ENCODE measurements at regions not wholly inside any gene's neighbourhood (a gene's known extent, or its start where the extent isn't known, plus 50 kb on each side); places are given as distances from the start of the nearest gene placed in this dataset.

GRCh38 chr11:28715726-28716125 is 607.5 kb downstream of the METTL15 start:
- Histone ChIP-seq H3K27me3 (ENCODE audit: control insufficient read depth, insufficient read depth, low read length) (no peaks in the 10 kb centered on the region), H3K9me3 (ENCODE audit: control insufficient read depth in 2 of 3, insufficient read depth in 1 of 3, low read length in 3 of 3) (no peaks in the 10 kb centered on the region), H3K36me3 (ENCODE audit: control insufficient read depth in 2 of 3, insufficient read depth in 3 of 3, low read length in 3 of 3) (no peaks in the 10 kb centered on the region), H3K9ac (ENCODE audit: low read length in 3 of 3) (no peak overlapping the region), H3K27ac (ENCODE audit: low read depth in 2 of 2, low read length in 2 of 2) (no peak overlapping the region), H3K4me3 (ENCODE audit: low read length in 3 of 3) (no peak overlapping the region), H3K4me1 (ENCODE audit: control insufficient read depth in 2 of 3, insufficient read depth in 2 of 3, low read depth in 1 of 3, low read length in 3 of 3) (no peaks in the 10 kb centered on the region)
- FAIRE-seq: no peak
- DNase-seq: no peak
- no peak for TF ChIP-seq CTCF (IDR thresholded peaks at IDR 0.05; ENCODE audit: borderline replicate concordance, extremely low read depth, insufficient read depth)
- intact Hi-C loops (cut with DNase I): no loop called here

- Histone ChIP-seq H3K9ac (ENCODE audit: low read length in 3 of 3) (no peak overlapping the region), H3K4me3 (ENCODE audit: low read length in 3 of 3) (no peak overlapping the region), H3K9me3 (ENCODE audit: control insufficient read depth in 2 of 3, insufficient read depth in 1 of 3, low read length in 3 of 3) (no peaks in the 10 kb centered on the region), H3K4me1 (ENCODE audit: control insufficient read depth in 2 of 3, insufficient read depth in 2 of 3, low read depth in 1 of 3, low read length in 3 of 3) (no peaks in the 10 kb centered on the region), H3K36me3 (ENCODE audit: control insufficient read depth in 2 of 3, insufficient read depth in 3 of 3, low read length in 3 of 3) (no peaks in the 10 kb centered on the region), H3K27ac (ENCODE audit: low read depth in 2 of 2, low read length in 2 of 2) (no peak overlapping the region), H3K27me3 (ENCODE audit: control insufficient read depth, insufficient read depth, low read length) (no peaks in the 10 kb centered on the region)
- intact Hi-C loops (cut with DNase I): no loop called here
- FAIRE-seq (no peak), DNase-seq (no peak)
- TF ChIP-seq CTCF (IDR thresholded peaks at IDR 0.05; ENCODE audit: borderline replicate concordance, extremely low read depth, insufficient read depth): no peak
Observed at GRCh38 chr11:28713850-28714249, 605.7 kb downstream of the METTL15 start.

- intact Hi-C loops (cut with DNase I): no loop called here
- H3K27me3 ChIP-seq (ENCODE audit: control insufficient read depth, insufficient read depth, low read length): no peaks in the 10 kb centered on the region
- H3K36me3 ChIP-seq (ENCODE audit: control insufficient read depth in 2 of 3, insufficient read depth in 3 of 3, low read length in 3 of 3): no peaks in the 10 kb centered on the region
- H3K4me1 ChIP-seq (ENCODE audit: control insufficient read depth in 2 of 3, insufficient read depth in 2 of 3, low read depth in 1 of 3, low read length in 3 of 3): no peaks in the 10 kb centered on the region
- no peak overlapping the region for H3K27ac ChIP-seq (ENCODE audit: low read depth in 2 of 2, low read length in 2 of 2)
- no peak for DNase-seq
- no peaks in the 10 kb centered on the region for H3K9me3 ChIP-seq (ENCODE audit: control insufficient read depth in 2 of 3, insufficient read depth in 1 of 3, low read length in 3 of 3)
- no peak for TF ChIP-seq CTCF (IDR thresholded peaks at IDR 0.05; ENCODE audit: borderline replicate concordance, extremely low read depth, insufficient read depth)
- H3K9ac ChIP-seq (ENCODE audit: low read length in 3 of 3): no peak overlapping the region
- H3K4me3 ChIP-seq (ENCODE audit: low read length in 3 of 3): no peak overlapping the region
- FAIRE-seq: no peak
Observed at GRCh38 chr11:28708075-28708474, 599.9 kb downstream of the METTL15 start.

- DNase-seq (no peak), FAIRE-seq (no peak)
- Histone ChIP-seq H3K27ac (ENCODE audit: low read depth in 2 of 2, low read length in 2 of 2) (no peak overlapping the region), H3K4me1 (ENCODE audit: control insufficient read depth in 2 of 3, insufficient read depth in 2 of 3, low read depth in 1 of 3, low read length in 3 of 3) (no peaks in the 10 kb centered on the region), H3K36me3 (ENCODE audit: control insufficient read depth in 2 of 3, insufficient read depth in 3 of 3, low read length in 3 of 3) (no peaks in the 10 kb centered on the region), H3K9ac (ENCODE audit: low read length in 3 of 3) (no peak overlapping the region), H3K9me3 (ENCODE audit: control insufficient read depth in 2 of 3, insufficient read depth in 1 of 3, low read length in 3 of 3) (no peaks in the 10 kb centered on the region), H3K4me3 (ENCODE audit: low read length in 3 of 3) (no peak overlapping the region), H3K27me3 (ENCODE audit: control insufficient read depth, insufficient read depth, low read length) (no peaks in the 10 kb centered on the region)
- intact Hi-C loops (cut with DNase I): no loop called here
- no peak for TF ChIP-seq CTCF (IDR thresholded peaks at IDR 0.05; ENCODE audit: borderline replicate concordance, extremely low read depth, insufficient read depth)
Observed at GRCh38 chr11:28704801-28705200, 596.6 kb downstream of the METTL15 start.

Measured in kidney (tissue), 13 donors.